ENCODE measurements at regions not wholly inside any gene's neighbourhood (a gene's known extent, or its start where the extent isn't known, plus 50 kb on each side); places are given as distances from the start of the nearest gene placed in this dataset.
A peak's percentile ranks its signal among the peaks of the same experiment; 100 is the strongest.

GRCh38 chr5:106545325-106545724 lies 1125.4 kb downstream of the EFNA5 start (continued):
- TF ChIP-seq TCF7L2 (IDR thresholded peaks at IDR 0.05; ENCODE audit: borderline replicate concordance, extremely low read depth, insufficient read depth, insufficient read length): no peak
- no peak for TF ChIP-seq ZNF274 (IDR thresholded peaks at IDR 0.05; ENCODE audit: low read depth, low read length)
- TF ChIP-seq ZFX (IDR thresholded peaks at IDR 0.05): no peak
- TF ChIP-seq RAD21 (IDR thresholded peaks at IDR 0.05; ENCODE audit: low read depth): no peak

GRCh38 chr5:106543330-106543729 lies 1127.4 kb downstream of the EFNA5 start:
- TF ChIP-seq JUND (IDR thresholded peaks at IDR 0.05) (no peak), CTCF (IDR thresholded peaks at IDR 0.05 in 2 of 3, conservative IDR thresholded peaks at IDR 0.05 in 1 of 3; ENCODE audit: borderline replicate concordance in 1 of 3, insufficient read depth in 1 of 3, low read depth in 2 of 3, low read length in 2 of 3) (no peak), ZNF274 (IDR thresholded peaks at IDR 0.05; ENCODE audit: low read depth, low read length) (peak; percentile 67)
- H4K20me1 ChIP-seq (ENCODE audit: insufficient read depth): no peaks in the 10 kb centered on the region
- no peaks in the 10 kb centered on the region for H3K9me2 ChIP-seq (ENCODE audit: insufficient read depth)
- H3K27ac ChIP-seq (ENCODE audit: low read depth, low read length): no peak overlapping the region
- H3K4me2 ChIP-seq (ENCODE audit: low read length): no peak overlapping the region
- H3K36me3 ChIP-seq (ENCODE audit: control insufficient read depth in 1 of 2, insufficient read depth in 2 of 2, low read length in 2 of 2): no peaks in the 10 kb centered on the region
- H3K27me3 ChIP-seq (ENCODE audit: insufficient read depth, low read length): no peaks in the 10 kb centered on the region
- ChIA-PET RAD21 (ENCODE audit: low non-redundant PET in 1 of 2, low total read pairs in 2 of 2, uncharacterized antibody in 2 of 2, unreplicated experiment in 2 of 2) (no interaction called here), POLR2A (no interaction called here), CTCF (no interaction called here)
- no peak overlapping the region for H3K4me3 ChIP-seq (replicated peaks in 1 of 2; ENCODE audit: low read depth in 1 of 2, low read length in 2 of 2)
- no peak for DNase-seq (ENCODE audit: low read depth, low spot score)
- BruUV-seq (replicated peaks): no TSS peak
- no peaks in the 10 kb centered on the region for H3K79me2 ChIP-seq (ENCODE audit: insufficient read depth, low read length)
- no peak overlapping the region for H3K9ac ChIP-seq (ENCODE audit: low read length)
- H3K4me1 ChIP-seq (ENCODE audit: control insufficient read depth in 1 of 2, insufficient read depth in 2 of 2, low read length in 2 of 2): no peaks in the 10 kb centered on the region
- no peak for ATAC-seq
- intact Hi-C loops (cut with micrococcal nuclease): no loop called here
- H3K9me3 ChIP-seq (ENCODE audit: control insufficient read depth in 1 of 2, insufficient read depth in 1 of 2, low read depth in 1 of 2, low read length in 2 of 2): 0 out of 4 replicates have a peak, but pooled peaks cover 0 to 4% of the 10 kb centered on the region in 2 experiments
- no peak overlapping the region for H2AFZ ChIP-seq (ENCODE audit: low read depth, low read length, poor library complexity, severe bottlenecking)

- POLR2A ChIA-PET: no interaction called here
- intact Hi-C loops (cut with micrococcal nuclease): no loop called here
- no peak overlapping the region for H3K27ac ChIP-seq (ENCODE audit: low read depth, low read length)
- TF ChIP-seq EZH2phosphoT487 (IDR thresholded peaks at IDR 0.05; ENCODE audit: borderline replicate concordance) (no peak), CTCF (IDR thresholded peaks at IDR 0.05 in 2 of 3, conservative IDR thresholded peaks at IDR 0.05 in 1 of 3; ENCODE audit: borderline replicate concordance in 1 of 3, insufficient read depth in 1 of 3, low read depth in 2 of 3, low read length in 2 of 3) (no peak), SIN3A (IDR thresholded peaks at IDR 0.05; ENCODE audit: low read depth) (no peak), SRF (IDR thresholded peaks at IDR 0.05; ENCODE audit: low read depth) (no peak), SP1 (IDR thresholded peaks at IDR 0.05; ENCODE audit: low read depth) (no peak), YY1 (IDR thresholded peaks at IDR 0.05; ENCODE audit: extremely low read depth, insufficient replicate concordance, low read depth, low read length) (no peak), RAD21 (IDR thresholded peaks at IDR 0.05; ENCODE audit: low read depth) (no peak), POLR2A (IDR thresholded peaks at IDR 0.05; ENCODE audit: borderline replicate concordance, extremely low read depth, insufficient read depth, insufficient read length) (no peak)
These were observed 1140.6 kb downstream of the EFNA5 start for GRCh38 chr5:106530150-106530549.

More at GRCh38 chr5:106530150-106530549, 1140.6 kb downstream of the EFNA5 start:
- peak overlapping the region; percentile 59 for H2AFZ ChIP-seq (ENCODE audit: low read depth, low read length, poor library complexity, severe bottlenecking)
- ChIA-PET RAD21 (ENCODE audit: low non-redundant PET in 1 of 2, low total read pairs in 2 of 2, uncharacterized antibody in 2 of 2, unreplicated experiment in 2 of 2) (no interaction called here), CTCF (no interaction called here)
- no peaks in the 10 kb centered on the region for H3K36me3 ChIP-seq (ENCODE audit: control insufficient read depth in 1 of 2, insufficient read depth in 2 of 2, low read length in 2 of 2)
- DNase-seq (ENCODE audit: low read depth, low spot score) (no peak), ATAC-seq (no peak)
- no peaks in the 10 kb centered on the region for H3K79me2 ChIP-seq (ENCODE audit: insufficient read depth, low read length)
- H3K4me2 ChIP-seq (ENCODE audit: low read length): no peak overlapping the region
- no TSS peak for BruUV-seq (replicated peaks)
- no peaks in the 10 kb centered on the region for H3K4me1 ChIP-seq (ENCODE audit: control insufficient read depth in 1 of 2, insufficient read depth in 2 of 2, low read length in 2 of 2)
- no peak overlapping the region for H3K4me3 ChIP-seq (replicated peaks in 1 of 2; ENCODE audit: low read depth in 1 of 2, low read length in 2 of 2)
- no peaks in the 10 kb centered on the region for H3K9me3 ChIP-seq (ENCODE audit: control insufficient read depth in 1 of 2, insufficient read depth in 1 of 2, low read depth in 1 of 2, low read length in 2 of 2)
- H3K9ac ChIP-seq (ENCODE audit: low read length): no peak overlapping the region
- H3K27me3 ChIP-seq (ENCODE audit: insufficient read depth, low read length): no peaks in the 10 kb centered on the region
- H3K9me2 ChIP-seq (ENCODE audit: insufficient read depth): no peaks in the 10 kb centered on the region
- no peaks in the 10 kb centered on the region for H4K20me1 ChIP-seq (ENCODE audit: insufficient read depth)

Data from HCT116 (cell line).